ENCODE measurements at regions not wholly inside any gene's neighbourhood (a gene's known extent, or its start where the extent isn't known, plus 50 kb on each side); places are given as distances from the start of the nearest gene placed in this dataset.

GRCh38 chr3:16810593-16811367 is 74.0 kb upstream of the PLCL2 start:
- Histone ChIP-seq H3K27ac (ENCODE audit: low read length) (no peak overlapping the region), H3K4me3 (ENCODE audit: low read length) (no peak overlapping the region), H3K27me3 (ENCODE audit: control insufficient read depth, insufficient read depth) (no peaks in the 10 kb centered on the region), H3K4me1 (ENCODE audit: control insufficient read depth, insufficient read depth, low read length) (peaks cover 2% of the 10 kb centered on the region), H3K9me3 (ENCODE audit: control insufficient read depth, low read length) (no peaks in the 10 kb centered on the region)
- ATAC-seq = no peak
- intact Hi-C loops (cut with DNase I) = no loop called here
- 76% methylated on average over 7 of the region's 7 CpGs for WGBS
- DNase-seq = no peak

- no peak overlapping the region for H3K4me3 ChIP-seq (ENCODE audit: low read length)
- DNase-seq (no peak), ATAC-seq (no peak)
- no peak overlapping the region for H3K27ac ChIP-seq (ENCODE audit: low read length)
- no peaks in the 10 kb centered on the region for H3K9me3 ChIP-seq (ENCODE audit: control insufficient read depth, low read length)
- WGBS = 92% methylated on average over 1 of the region's 1 CpG
- no peaks in the 10 kb centered on the region for H3K27me3 ChIP-seq (ENCODE audit: control insufficient read depth, insufficient read depth)
- peaks cover 2% of the 10 kb centered on the region for H3K4me1 ChIP-seq (ENCODE audit: control insufficient read depth, insufficient read depth, low read length)
- intact Hi-C loops (cut with DNase I) = no loop called here
Observed at GRCh38 chr3:16811950-16812349, 72.8 kb upstream of the PLCL2 start.

GRCh38 chr3:16813336-16813735 is 71.4 kb upstream of the PLCL2 start:
- no peaks in the 10 kb centered on the region for H3K27me3 ChIP-seq (ENCODE audit: control insufficient read depth, insufficient read depth)
- no peaks in the 10 kb centered on the region for H3K4me1 ChIP-seq (ENCODE audit: control insufficient read depth, insufficient read depth, low read length)
- intact Hi-C loops (cut with DNase I) = no loop called here
- ATAC-seq (no peak), DNase-seq (no peak)
- no peak overlapping the region for H3K4me3 ChIP-seq (ENCODE audit: low read length)
- no peak overlapping the region for H3K27ac ChIP-seq (ENCODE audit: low read length)
- H3K9me3 ChIP-seq (ENCODE audit: control insufficient read depth, low read length) = no peaks in the 10 kb centered on the region

- Histone ChIP-seq H3K4me1 (ENCODE audit: control insufficient read depth, insufficient read depth, low read length) (no peaks in the 10 kb centered on the region), H3K27ac (ENCODE audit: low read length) (no peak overlapping the region), H3K9me3 (ENCODE audit: control insufficient read depth, low read length) (no peaks in the 10 kb centered on the region), H3K27me3 (ENCODE audit: control insufficient read depth, insufficient read depth) (no peaks in the 10 kb centered on the region), H3K4me3 (ENCODE audit: low read length) (no peak overlapping the region)
- peak in 1 of 2 donors; percentile 31 for ATAC-seq
- WGBS = 70% methylated on average over 4 of the region's 4 CpGs
- intact Hi-C loops (cut with DNase I) = no loop called here
- DNase-seq = no peak
Observed at GRCh38 chr3:16816048-16816780, 68.5 kb upstream of the PLCL2 start.

- Histone ChIP-seq H3K9me3 (ENCODE audit: control insufficient read depth, low read length) (no peaks in the 10 kb centered on the region), H3K27ac (ENCODE audit: low read length) (no peak overlapping the region), H3K4me1 (ENCODE audit: control insufficient read depth, insufficient read depth, low read length) (no peaks in the 10 kb centered on the region), H3K27me3 (ENCODE audit: control insufficient read depth, insufficient read depth) (no peaks in the 10 kb centered on the region), H3K4me3 (ENCODE audit: low read length) (no peak overlapping the region)
- no peak for DNase-seq
- ATAC-seq = no peak
- WGBS = 69% methylated on average over 2 of the region's 2 CpGs
- intact Hi-C loops (cut with DNase I) = no loop called here
Observed at GRCh38 chr3:16817197-16817596, 67.6 kb upstream of the PLCL2 start.

- Histone ChIP-seq H3K4me1 (ENCODE audit: control insufficient read depth, insufficient read depth, low read length) (no peaks in the 10 kb centered on the region), H3K27me3 (ENCODE audit: control insufficient read depth, insufficient read depth) (no peaks in the 10 kb centered on the region), H3K9me3 (ENCODE audit: control insufficient read depth, low read length) (no peaks in the 10 kb centered on the region), H3K27ac (ENCODE audit: low read length) (no peak overlapping the region), H3K4me3 (ENCODE audit: low read length) (no peak overlapping the region)
- ATAC-seq (no peak), DNase-seq (no peak)
- intact Hi-C loops (cut with DNase I) = no loop called here
- WGBS = 71% methylated on average over 4 of the region's 4 CpGs
Observed at GRCh38 chr3:16818194-16818593, 66.6 kb upstream of the PLCL2 start.

- no peak overlapping the region for H3K4me3 ChIP-seq (ENCODE audit: low read length)
- H3K27me3 ChIP-seq (ENCODE audit: control insufficient read depth, insufficient read depth) = no peaks in the 10 kb centered on the region
- intact Hi-C loops (cut with DNase I) = no loop called here
- H3K27ac ChIP-seq (ENCODE audit: low read length) = no peak overlapping the region
- ATAC-seq (no peak), DNase-seq (no peak)
- WGBS = 95% methylated on average over 1 of the region's 1 CpG
- H3K4me1 ChIP-seq (ENCODE audit: control insufficient read depth, insufficient read depth, low read length) = no peaks in the 10 kb centered on the region
- H3K9me3 ChIP-seq (ENCODE audit: control insufficient read depth, low read length) = no peaks in the 10 kb centered on the region
Observed at GRCh38 chr3:16818945-16819344, 65.8 kb upstream of the PLCL2 start.

- Histone ChIP-seq H3K9me3 (ENCODE audit: control insufficient read depth, low read length) (no peaks in the 10 kb centered on the region), H3K27me3 (ENCODE audit: control insufficient read depth, insufficient read depth) (no peaks in the 10 kb centered on the region), H3K27ac (ENCODE audit: low read length) (no peak overlapping the region), H3K4me1 (ENCODE audit: control insufficient read depth, insufficient read depth, low read length) (peaks cover under 1% of the 10 kb centered on the region), H3K4me3 (ENCODE audit: low read length) (no peak overlapping the region)
- DNase-seq (no peak), ATAC-seq (no peak)
- intact Hi-C loops (cut with DNase I) = no loop called here
Observed at GRCh38 chr3:16820485-16820884, 64.3 kb upstream of the PLCL2 start.

GRCh38 chr3:16821053-16821452 is 63.7 kb upstream of the PLCL2 start:
- 67% methylated on average over 4 of the region's 4 CpGs for WGBS
- DNase-seq = no peak

GRCh38 chr3:16824081-16824696 is 60.6 kb upstream of the PLCL2 start:
- Histone ChIP-seq H3K4me3 (ENCODE audit: low read length) (no peak overlapping the region), H3K9me3 (ENCODE audit: control insufficient read depth, low read length) (no peaks in the 10 kb centered on the region), H3K27me3 (ENCODE audit: control insufficient read depth, insufficient read depth) (no peaks in the 10 kb centered on the region), H3K27ac (ENCODE audit: low read length) (no peak overlapping the region), H3K4me1 (ENCODE audit: control insufficient read depth, insufficient read depth, low read length) (peaks cover 5% of the 10 kb centered on the region)
- DNase-seq = no peak
- WGBS = 82% methylated on average over 5 of the region's 5 CpGs
- intact Hi-C loops (cut with DNase I) = no loop called here
- ATAC-seq = no peak

More at GRCh38 chr3:16821053-16821452, 63.7 kb upstream of the PLCL2 start:
- Histone ChIP-seq H3K9me3 (ENCODE audit: control insufficient read depth, low read length) (no peaks in the 10 kb centered on the region), H3K27ac (ENCODE audit: low read length) (no peak overlapping the region), H3K27me3 (ENCODE audit: control insufficient read depth, insufficient read depth) (no peaks in the 10 kb centered on the region), H3K4me3 (ENCODE audit: low read length) (no peak overlapping the region), H3K4me1 (ENCODE audit: control insufficient read depth, insufficient read depth, low read length) (peaks cover 4% of the 10 kb centered on the region)
- ATAC-seq = no peak
- intact Hi-C loops (cut with DNase I) = no loop called here

- ATAC-seq (peak in 1 of 2 donors; percentile 52), DNase-seq (no peak)
- Histone ChIP-seq H3K9me3 (ENCODE audit: control insufficient read depth, low read length) (no peaks in the 10 kb centered on the region), H3K4me3 (ENCODE audit: low read length) (no peak overlapping the region), H3K4me1 (ENCODE audit: control insufficient read depth, insufficient read depth, low read length) (peaks cover 5% of the 10 kb centered on the region), H3K27me3 (ENCODE audit: control insufficient read depth, insufficient read depth) (no peaks in the 10 kb centered on the region), H3K27ac (ENCODE audit: low read length) (no peak overlapping the region)
- 41% methylated on average over 5 of the region's 5 CpGs for WGBS
- intact Hi-C loops (cut with DNase I) = no loop called here
Observed at GRCh38 chr3:16825617-16826204, 59.0 kb upstream of the PLCL2 start.
